ENCODE measurements at regions not wholly inside any gene's neighbourhood (a gene's known extent, or its start where the extent isn't known, plus 50 kb on each side); places are given as distances from the start of the nearest gene placed in this dataset.

DNA sequence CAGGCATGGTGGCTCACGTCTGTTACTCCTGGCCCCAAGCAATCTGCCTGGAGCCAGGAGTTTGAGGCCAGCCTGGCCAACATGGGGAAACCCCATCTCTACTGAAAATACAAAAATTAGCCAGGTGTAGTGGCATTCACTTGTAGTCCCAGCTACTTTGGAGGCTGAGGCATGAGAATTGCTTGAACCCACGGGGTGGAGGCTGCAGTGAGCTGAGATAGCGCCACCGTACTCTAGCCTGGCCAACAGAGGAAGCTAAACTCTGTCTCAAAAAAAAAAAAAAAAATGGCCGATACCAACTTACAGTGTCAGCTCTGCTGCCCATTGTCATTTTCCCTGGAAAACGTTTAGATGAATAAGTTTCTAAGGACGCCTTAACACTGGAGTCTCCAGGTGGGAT, 489.9 kb downstream of the TFAP2A start:
- TF ChIP-seq RAD21 (CRISPR knock-in tag; IDR thresholded peaks at IDR 0.05) = no peak
- TF ChIP-seq ZNF670 (CRISPR knock-in tag; IDR thresholded peaks at IDR 0.05; ENCODE audit: borderline replicate concordance) = no peak
- no peak for TF ChIP-seq ZNF138 (CRISPR knock-in tag; IDR thresholded peaks at IDR 0.05; ENCODE audit: low read depth)
- TF ChIP-seq UBTF (CRISPR knock-in tag; IDR thresholded peaks at IDR 0.05) = no peak
- no peak for TF ChIP-seq NR2F6 (IDR thresholded peaks at IDR 0.05)
- TF ChIP-seq NR2F6 (CRISPR knock-in tag; IDR thresholded peaks at IDR 0.05) = no peak
- TF ChIP-seq FOSL2 (CRISPR knock-in tag; IDR thresholded peaks at IDR 0.05) = no peak
- no peak for TF ChIP-seq ZNF121 (CRISPR knock-in tag; IDR thresholded peaks at IDR 0.05)
- TF ChIP-seq CEBPB (IDR thresholded peaks at IDR 0.05; ENCODE audit: borderline replicate concordance, low read depth, low read length) = no peak
- no peak for TF ChIP-seq PAWR (CRISPR knock-in tag; IDR thresholded peaks at IDR 0.05; ENCODE audit: borderline replicate concordance)
- no peak for TF ChIP-seq TCF7L2 (IDR thresholded peaks at IDR 0.05; ENCODE audit: low read depth, low read length)
- TF ChIP-seq, protein P1, sequence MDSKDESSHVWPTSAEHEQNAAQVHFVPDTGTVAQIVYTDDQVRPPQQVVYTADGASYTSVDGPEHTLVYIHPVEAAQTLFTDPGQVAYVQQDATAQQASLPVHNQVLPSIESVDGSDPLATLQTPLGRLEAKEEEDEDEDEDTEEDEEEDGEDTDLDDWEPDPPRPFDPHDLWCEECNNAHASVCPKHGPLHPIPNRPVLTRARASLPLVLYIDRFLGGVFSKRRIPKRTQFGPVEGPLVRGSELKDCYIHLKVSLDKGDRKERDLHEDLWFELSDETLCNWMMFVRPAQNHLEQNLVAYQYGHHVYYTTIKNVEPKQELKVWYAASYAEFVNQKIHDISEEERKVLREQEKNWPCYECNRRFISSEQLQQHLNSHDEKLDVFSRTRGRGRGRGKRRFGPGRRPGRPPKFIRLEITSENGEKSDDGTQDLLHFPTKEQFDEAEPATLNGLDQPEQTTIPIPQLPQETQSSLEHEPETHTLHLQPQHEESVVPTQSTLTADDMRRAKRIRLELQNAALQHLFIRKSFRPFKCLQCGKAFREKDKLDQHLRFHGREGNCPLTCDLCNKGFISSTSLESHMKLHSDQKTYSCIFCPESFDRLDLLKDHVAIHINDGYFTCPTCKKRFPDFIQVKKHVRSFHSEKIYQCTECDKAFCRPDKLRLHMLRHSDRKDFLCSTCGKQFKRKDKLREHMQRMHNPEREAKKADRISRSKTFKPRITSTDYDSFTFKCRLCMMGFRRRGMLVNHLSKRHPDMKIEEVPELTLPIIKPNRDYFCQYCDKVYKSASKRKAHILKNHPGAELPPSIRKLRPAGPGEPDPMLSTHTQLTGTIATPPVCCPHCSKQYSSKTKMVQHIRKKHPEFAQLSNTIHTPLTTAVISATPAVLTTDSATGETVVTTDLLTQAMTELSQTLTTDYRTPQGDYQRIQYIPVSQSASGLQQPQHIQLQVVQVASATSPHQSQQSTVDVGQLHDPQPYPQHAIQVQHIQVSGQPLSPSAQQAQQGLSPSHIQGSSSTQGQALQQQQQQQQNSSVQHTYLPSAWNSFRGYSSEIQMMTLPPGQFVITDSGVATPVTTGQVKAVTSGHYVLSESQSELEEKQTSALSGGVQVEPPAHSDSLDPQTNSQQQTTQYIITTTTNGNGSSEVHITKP (CRISPR knock-in tag; IDR thresholded peaks at IDR 0.05; ENCODE audit: low read depth) = no peak
- TF ChIP-seq ZSCAN22 (CRISPR knock-in tag; IDR thresholded peaks at IDR 0.05) = no peak
- no peak for TF ChIP-seq MTF1 (CRISPR knock-in tag; IDR thresholded peaks at IDR 0.05)
- no peak for TF ChIP-seq POLR2A (IDR thresholded peaks at IDR 0.05; ENCODE audit: insufficient read depth in 1 of 2, low read depth in 2 of 2, low read length in 2 of 2)

All from HepG2 (cell line).